BJ (cell line): ENCODE measurements at regions not wholly inside any gene's neighbourhood (a gene's known extent, or its start where the extent isn't known, plus 50 kb on each side); places are given as distances from the start of the nearest gene placed in this dataset.

Experiments
- CTCF ChIA-PET: fragments of 350-600 bp; formaldehyde crosslinking; extraction: SDS; loops from one replicate; lab custom pipeline; 2021; ENCODE audit warnings: antibody characterized with exemption, inconsistent platforms; lab: Yijun Ruan, JAX
- POLR2A ChIA-PET: fragments of 300-600 bp; sonication (Branson Sonifier 250); formaldehyde crosslinking; extraction: SDS; loops from one replicate; lab custom pipeline; 2021; ENCODE audit warnings: antibody characterized with exemption; lab: Charles Lee
- DNase-seq: peaks from one replicate; pipeline ENCODE4 v3.0.0-alpha.2; 2011; ENCODE audit warnings: low read depth
- H3K27me3 ChIP-seq: 2 replicates; pipeline ENCODE4 v1.6.0; 2011; ENCODE audit warnings: low read length; ENCODE audit not compliant: control insufficient read depth, insufficient read depth
- H3K36me3 ChIP-seq: 2 replicates; pipeline ENCODE4 v1.5.1; 2011; ENCODE audit warnings: low read length; ENCODE audit not compliant: control insufficient read depth, insufficient read depth
- H3K4me3 ChIP-seq: 2 replicates; pipeline ENCODE4 v1.5.1; 2011; ENCODE audit warnings: low read depth, mild to moderate bottlenecking, control low read depth, low read length
- CTCF ChIP-seq: IDR thresholded peaks from 2 replicates; pipeline ENCODE4 v1.5.1; 2011; ENCODE audit warnings: low read depth, mild to moderate bottlenecking, control low read depth, inconsistent platforms, low read length, moderate library complexity; ENCODE audit not compliant: insufficient read depth

GRCh38 chr18:39549144-39549543, 1983.5 kb upstream of the CELF4 start:
- Histone ChIP-seq H3K27me3 (no peaks in the 10 kb centered on the region), H3K36me3 (no peaks in the 10 kb centered on the region), H3K4me3 (no peak overlapping the region)
- POLR2A ChIA-PET, result no interaction called here
- TF ChIP-seq CTCF, result no peak
- no peak for DNase-seq
- CTCF ChIA-PET, result no interaction called here

- Histone ChIP-seq H3K4me3 (no peak overlapping the region), H3K27me3 (no peaks in the 10 kb centered on the region), H3K36me3 (no peaks in the 10 kb centered on the region)
- ChIA-PET POLR2A (no interaction called here), CTCF (interaction anchor here (0.8 kb wide), 1 partner anchor 8 kb away, joined by 3 read pairs; no protein-coding TSS in a partner anchor)
- DNase-seq, result no peak
- TF ChIP-seq CTCF, result no peak
Observed at GRCh38 chr18:39531659-39532058, 1966.1 kb upstream of the CELF4 start.

- Histone ChIP-seq H3K36me3 (no peaks in the 10 kb centered on the region), H3K4me3 (no peak overlapping the region), H3K27me3 (no peaks in the 10 kb centered on the region)
- TF ChIP-seq CTCF, result no peak
- DNase-seq, result no peak
- POLR2A ChIA-PET, result no interaction called here
- CTCF ChIA-PET, result no interaction called here
Observed at GRCh38 chr18:39529358-39529757, 1963.8 kb upstream of the CELF4 start.

- no peak for DNase-seq
- Histone ChIP-seq H3K36me3 (no peaks in the 10 kb centered on the region), H3K27me3 (no peaks in the 10 kb centered on the region), H3K4me3 (no peak overlapping the region)
- CTCF ChIA-PET, result no interaction called here
- POLR2A ChIA-PET, result no interaction called here
- TF ChIP-seq CTCF, result no peak
Observed at GRCh38 chr18:39527465-39527864, 1961.9 kb upstream of the CELF4 start.

- no peaks in the 10 kb centered on the region for H3K36me3 ChIP-seq
- ChIA-PET CTCF (interaction anchor here (1.3 kb wide), 1 partner anchor 8 kb away, joined by 3 read pairs; no protein-coding TSS in a partner anchor), POLR2A (no interaction called here)
- no peak for TF ChIP-seq CTCF
- no peak for DNase-seq
- no peak overlapping the region for H3K4me3 ChIP-seq
- no peaks in the 10 kb centered on the region for H3K27me3 ChIP-seq
Observed at GRCh38 chr18:39524370-39524769, 1958.8 kb upstream of the CELF4 start.
